Heart right ventricle (tissue), 16 donors: ENCODE measurements at regions not wholly inside any gene's neighbourhood (a gene's known extent, or its start where the extent isn't known, plus 50 kb on each side); places are given as distances from the start of the nearest gene placed in this dataset.
"Not testable (repeated sequence)": the region's sequence is repeated elsewhere in the genome, so short reads cannot be mapped to it uniquely, and the experiment has no call there.

ENCODE experiments used
- ATAC-seq, 8 donors: fragments of 200-7000 bp; cut with Tn5 transposase; one replicate each; pipeline ENCODE4 v1.9.1; 2020; ENCODE audit warnings: mild to moderate bottlenecking in 8 of 8, moderate library complexity in 8 of 8, moderate number of reproducible peaks in 1 of 8
- DNase-seq, 2 donors: peaks; one replicate each; pipeline ENCODE4 v3.0.0-alpha.2; 2020
- H3K27ac ChIP-seq, 10 donors: fragments of 200-600 bp; sonication (generic) in 2 of 10; one replicate each; pipeline versions ENCODE4 v1.5.0 to v1.8.0; 2020 to 2022; ENCODE audit warnings: mild to moderate bottlenecking in 3 of 10
- H3K27me3 ChIP-seq, 7 donors: fragments of 200-600 bp; one replicate each; pipeline ENCODE4 v1.8.0; 2021 to 2022; ENCODE audit warnings: mild to moderate bottlenecking in 2 of 7
- H3K36me3 ChIP-seq, 9 donors: fragments of 200-600 bp; sonication (generic) in 1 of 9; one replicate each; pipeline versions ENCODE4 v1.5.0 to v1.8.0; 2020 to 2022; ENCODE audit warnings: mild to moderate bottlenecking in 2 of 9
- H3K4me1 ChIP-seq, 9 donors: fragments of 200-600 bp; sonication (generic) in 1 of 9; one replicate each; pipeline versions ENCODE4 v1.5.0 to v1.8.0; 2020 to 2022; ENCODE audit warnings: mild to moderate bottlenecking in 4 of 9
- H3K4me3 ChIP-seq, 10 donors: fragments of 200-600 bp; sonication (generic) in 2 of 10; one replicate each; pipeline versions ENCODE4 v1.5.0 to v1.8.0; 2020 to 2022; ENCODE audit warnings: mild to moderate bottlenecking in 7 of 10, moderate library complexity in 2 of 10
- H3K9me3 ChIP-seq, 11 donors: fragments of 200-600 bp in 10 of 11; sonication (generic) in 2 of 11; one replicate each; pipeline versions ENCODE4 v1.5.0 to v1.8.0; 2013 to 2022; ENCODE audit warnings: mild to moderate bottlenecking in 2 of 11, control low read depth in 1 of 11, moderate library complexity in 1 of 11
- CTCF ChIP-seq, 9 donors: fragments of 200-600 bp; sonication (generic) in 2 of 9; IDR thresholded peaks; one replicate each; pipeline versions ENCODE4 v1.5.0 to v1.8.0; 2021 to 2022; ENCODE audit warnings: antibody characterized with exemption in 9 of 9, mild to moderate bottlenecking in 5 of 9, moderate library complexity in 1 of 9
- WGBS, 2 donors: extraction: QIAGEN DNeasy Blood & Tissue Kit; methylation state at CpG; one replicate each; pipeline ENCODE4 v1.1.7; 2013; ENCODE audit warnings: inconsistent platforms in 1 of 2; 5-methylcytosine and 5-hydroxymethylcytosine counted together
- intact Hi-C, 10 donors: fragments of 100-400 bp; cut with DNase I; formaldehyde crosslinking; loops; one replicate each; pipeline versions ENCODE4 v1.11.1 to v1.14.2; 2022
- donor health status: Arrhythmogenic right ventricular cardiomyopathy.
- donor health status: ischemic (EF 13 %, LVEDD 7.1; RV severe dilation, severe dysfunction).
- donor health status: healthy with polysubstance abuse.
- donor health status: DM: no; HTN: yes; CAD: no.
- donor health status: DM: no; HTN: no; CAD: no.
- donor health status: ischemic (EF 25% LVEDD 6.9; RV normal size, moderate dysfunction).
- donor health status: ischemic (EF 25% LVEDD 5.7; RV mildly dilated, moderate dysfunction).
- donor health status: healthy.
- donor health status: DM: yes; HTN: yes; CAD: no.
- donor health status: Ischemic cardiomyopathy.
- donor health status: ischemic (EF 35%, LVEDD 5.7; RV mildly dilated, moderate dysfunction).
- donor health status: nonischemic (EF 11% LVEDD 7.7; RV severe dilation, severe dysfunction).
- donor health status: DM: yes; HTN: yes; CAD: no.
- donor health status: PGD.
- donor health status: ischemic (EF 29% LVEDD 5.4; RV normal size, mild dysfunction).
- donor health status: nonischemic (EF 23%, LVEDD 6.1; RV moderate dilation, normal function).

GRCh38 chr15:77870195-77871065 is 207.1 kb downstream of the TBC1D2B start:
- H3K27ac ChIP-seq = no peak overlapping the region
- peak in 7 of 8 donors; percentile 53 to 78 (median 67) for ATAC-seq
- no peaks in the 10 kb centered on the region for H3K36me3 ChIP-seq
- no peaks in the 10 kb centered on the region for H3K9me3 ChIP-seq
- intact Hi-C loops = no loop called here
- peaks cover 0 to 4% (median 0%) of the 10 kb centered on the region in 9 donors for H3K4me1 ChIP-seq
- no peaks in the 10 kb centered on the region for H3K27me3 ChIP-seq
- 31% methylated on average over 21 of the region's 21 CpGs for WGBS, 2 donors
- no peak overlapping the region for H3K4me3 ChIP-seq
- DNase-seq = peak; percentile 57 to 69
- peak; percentile 78 to 94 (median 84) for TF ChIP-seq CTCF (IDR thresholded peaks at IDR 0.05)

- no peak for TF ChIP-seq CTCF (IDR thresholded peaks at IDR 0.05)
- DNase-seq = no peak
- intact Hi-C loops = no loop called here
- Histone ChIP-seq H3K36me3 (no peaks in the 10 kb centered on the region), H3K27me3 (peaks cover 0 to under 1% (median 0%) of the 10 kb centered on the region in 7 donors), H3K4me3 (no peak overlapping the region), H3K27ac (no peak overlapping the region), H3K4me1 (no peaks in the 10 kb centered on the region), H3K9me3 (no peaks in the 10 kb centered on the region)
- no peak for ATAC-seq
- WGBS, 2 donors = 78 to 86% methylated on average over 17 of the region's 17 CpGs
Observed at GRCh38 chr15:77869021-77869895, 208.3 kb downstream of the TBC1D2B start.

- H3K27ac ChIP-seq, H3K4me1 ChIP-seq, H3K9me3 ChIP-seq, H3K36me3 ChIP-seq, intact Hi-C loops, ATAC-seq, H3K4me3 ChIP-seq, H3K27me3 ChIP-seq, DNase-seq: not testable (repeated sequence)
- WGBS, 2 donors = 82 to 98% methylated on average over 6 to 8 of the region's 8 CpGs
Observed at GRCh38 chr15:77868048-77868629, 209.4 kb downstream of the TBC1D2B start.

GRCh38 chr15:77867266-77868047 is 210.1 kb downstream of the TBC1D2B start:
- TF ChIP-seq CTCF (IDR thresholded peaks at IDR 0.05) = no peak
- ATAC-seq (no peak), DNase-seq (no peak)

More at GRCh38 chr15:77867266-77868047, 210.1 kb downstream of the TBC1D2B start:
- Histone ChIP-seq H3K27ac (no peak overlapping the region), H3K4me3 (no peak overlapping the region), H3K4me1 (no peaks in the 10 kb centered on the region), H3K9me3 (no peaks in the 10 kb centered on the region), H3K27me3 (peaks cover 0 to 7% (median 0%) of the 10 kb centered on the region in 7 donors), H3K36me3 (no peaks in the 10 kb centered on the region)
- WGBS, 2 donors = 89 to 92% methylated on average over 24 of the region's 24 CpGs
- intact Hi-C loops = no loop called here
